ENCODE measurements at regions not wholly inside any gene's neighbourhood (a gene's known extent, or its start where the extent isn't known, plus 50 kb on each side); places are given as distances from the start of the nearest gene placed in this dataset.
"Not testable (repeated sequence)": the region's sequence is repeated elsewhere in the genome, so short reads cannot be mapped to it uniquely, and the experiment has no call there.

DNA sequence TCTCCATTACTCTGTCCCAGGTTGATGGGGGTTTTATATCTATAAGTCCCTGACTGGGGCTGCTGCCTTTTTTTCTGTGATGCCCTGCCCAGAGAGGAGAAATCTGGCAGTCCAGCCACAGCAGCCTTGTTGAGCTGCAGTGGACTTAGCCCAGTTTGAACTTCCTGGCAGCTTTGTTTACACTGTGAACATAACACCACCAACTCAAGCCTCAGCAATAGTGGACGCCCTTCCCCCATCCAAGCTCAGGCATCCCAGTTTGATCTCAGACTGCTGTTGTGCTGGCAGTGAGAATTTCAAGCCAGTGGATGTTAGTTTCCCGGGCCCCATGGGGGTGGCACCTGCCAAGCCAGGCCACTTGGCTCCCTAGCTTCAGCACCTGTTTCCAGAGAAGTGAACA is 298.5 kb upstream of the KDM5D start:
- DNase-seq (ENCODE audit: extremely low read depth, low read depth) = no peak

DNA sequence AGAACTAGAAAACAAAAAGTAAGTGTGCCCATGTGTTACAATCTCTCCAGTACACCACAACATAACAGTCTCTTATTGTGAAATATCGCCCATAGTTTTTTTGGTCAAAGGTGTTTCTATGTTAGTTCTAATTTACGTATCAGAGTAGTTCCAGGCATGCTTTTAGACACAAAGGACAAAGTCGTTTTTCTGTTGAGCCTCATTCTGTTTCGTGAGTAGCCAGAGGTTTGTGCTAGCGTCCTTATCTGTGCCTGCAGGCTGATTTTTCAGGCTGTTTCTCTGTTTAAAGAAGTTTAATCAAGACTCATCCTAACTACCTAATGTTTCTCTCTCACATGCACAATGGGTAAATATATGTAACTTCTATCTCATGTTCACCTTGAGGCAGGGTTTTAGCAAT is 281.1 kb upstream of the KDM5D start:
- DNase-seq (ENCODE audit: extremely low read depth, low read depth) = no peak

DNA sequence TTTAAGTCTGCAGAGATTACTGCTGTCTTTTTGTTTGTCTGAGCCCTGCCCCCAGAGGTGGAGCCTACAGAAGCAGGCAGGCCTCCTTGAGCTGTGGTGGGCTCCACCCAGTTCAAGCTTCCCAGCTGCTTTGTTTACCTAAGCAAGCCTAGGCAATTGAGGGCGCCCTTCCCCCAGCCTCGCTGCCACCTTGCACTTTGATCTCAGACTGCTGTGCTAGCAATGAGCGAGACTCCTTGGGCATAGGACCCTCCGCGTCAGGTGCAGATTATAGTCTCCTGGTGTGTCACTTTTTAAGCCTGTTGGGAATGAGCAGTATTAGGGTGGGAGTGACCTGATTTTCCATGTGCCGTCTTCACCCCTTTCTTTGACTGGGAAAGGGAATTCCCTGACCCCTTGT is 248.9 kb upstream of the KDM5D start:
- DNase-seq (ENCODE audit: extremely low read depth, low read depth) = not testable (repeated sequence)

DNA sequence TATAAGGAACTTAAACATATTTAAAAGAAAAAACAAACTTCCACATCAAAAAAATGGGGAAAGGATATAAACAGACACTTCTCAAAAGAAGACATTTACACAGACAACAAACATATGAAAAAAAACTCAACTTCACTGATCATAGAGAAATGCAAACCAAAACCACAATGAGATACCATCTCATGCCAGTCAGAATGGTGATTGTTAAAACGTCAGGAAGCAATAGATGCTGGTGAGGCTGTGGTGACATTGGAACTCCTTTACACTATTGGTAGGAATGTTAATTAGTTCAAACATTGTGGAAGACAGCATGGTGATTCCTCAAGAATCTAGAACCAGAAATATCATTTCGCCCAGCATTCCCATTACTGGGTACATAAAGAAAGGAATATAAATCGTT is 228.5 kb upstream of the KDM5D start:
- no peak for DNase-seq (ENCODE audit: extremely low read depth, low read depth)

DNA sequence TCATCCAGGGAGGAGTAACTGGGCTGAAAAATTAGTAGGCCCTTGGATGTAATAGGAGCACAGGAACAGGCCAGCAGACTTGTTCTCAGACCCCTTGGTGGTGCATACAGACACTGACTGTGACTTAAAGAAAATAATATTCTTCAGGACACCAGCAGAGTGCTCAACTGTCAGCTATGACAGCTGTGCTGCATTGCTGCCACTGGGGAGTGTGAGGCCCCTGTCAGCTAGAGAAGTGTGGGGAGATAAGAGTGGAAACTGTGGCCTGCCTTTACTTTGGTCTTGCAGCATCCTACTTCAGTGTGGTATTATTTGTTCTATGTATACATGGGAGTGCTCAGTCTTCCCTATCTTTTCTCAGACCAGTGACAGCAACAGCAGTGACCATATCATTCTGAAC is 203.2 kb upstream of the KDM5D start:
- no peak for DNase-seq (ENCODE audit: extremely low read depth, low read depth)

DNA sequence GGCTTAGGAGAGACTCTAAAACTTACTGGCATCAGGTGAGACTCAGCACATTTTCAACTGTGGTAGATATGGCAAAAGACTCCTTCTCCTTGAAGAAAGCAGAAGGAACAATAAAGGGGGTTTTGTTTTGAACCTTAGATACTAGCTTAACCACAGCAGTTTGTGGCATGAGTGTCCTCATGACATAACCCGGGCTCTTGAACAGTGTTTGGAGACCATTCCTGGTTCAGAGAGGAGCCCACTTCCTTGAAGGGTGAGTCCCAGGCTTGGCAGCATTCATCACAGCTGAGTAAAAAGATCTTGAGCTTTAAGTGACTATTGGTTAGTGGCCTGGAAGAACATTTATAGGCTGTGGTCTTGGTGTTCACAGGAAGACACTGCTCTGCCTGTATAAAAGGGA is 154.5 kb upstream of the KDM5D start:
- DNase-seq (ENCODE audit: extremely low read depth, low read depth) = no peak

DNA sequence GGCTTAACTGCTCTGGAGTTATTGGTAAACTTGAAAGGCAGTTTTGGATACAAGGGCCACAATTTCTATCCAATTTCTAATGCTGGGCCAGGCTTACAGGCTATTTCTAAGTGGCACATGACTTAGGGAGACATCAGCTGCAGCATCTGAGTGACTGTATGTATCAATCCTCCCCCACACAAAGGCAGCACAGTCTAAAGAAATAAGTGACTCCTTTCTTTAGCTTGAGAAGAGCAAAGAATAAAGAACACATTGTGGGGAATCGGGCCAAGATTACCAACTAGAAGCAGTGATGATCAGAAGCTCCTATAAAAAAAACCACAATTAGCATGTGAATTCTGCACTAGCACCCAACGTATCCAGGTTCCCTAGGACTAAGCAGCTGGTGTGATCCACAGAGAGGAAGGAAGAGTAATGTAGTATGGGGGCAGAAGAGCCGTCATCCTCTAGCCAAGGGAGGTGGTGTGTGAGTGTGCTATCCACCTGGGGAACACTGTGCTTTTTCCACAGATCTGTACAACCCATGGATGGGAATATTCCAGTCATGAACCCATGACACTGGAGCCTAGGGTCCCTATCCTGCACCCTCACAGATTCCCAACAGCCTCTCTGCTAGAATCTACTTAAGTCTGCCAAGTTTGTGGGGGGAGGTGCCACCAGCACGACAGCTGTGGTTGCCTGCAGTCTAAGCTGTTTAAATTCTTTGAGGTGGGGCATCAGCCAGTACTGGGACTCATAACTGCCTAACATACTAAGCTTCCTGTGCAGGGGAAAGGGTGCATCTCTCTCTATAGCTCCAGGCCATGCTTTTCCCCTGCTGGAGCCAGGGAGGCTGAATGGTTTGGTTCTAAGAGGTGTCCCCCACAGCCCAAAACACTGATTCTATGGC is 147.8 kb upstream of the KDM5D start:
- DNase-seq (ENCODE audit: extremely low read depth, low read depth) = no peak

DNA sequence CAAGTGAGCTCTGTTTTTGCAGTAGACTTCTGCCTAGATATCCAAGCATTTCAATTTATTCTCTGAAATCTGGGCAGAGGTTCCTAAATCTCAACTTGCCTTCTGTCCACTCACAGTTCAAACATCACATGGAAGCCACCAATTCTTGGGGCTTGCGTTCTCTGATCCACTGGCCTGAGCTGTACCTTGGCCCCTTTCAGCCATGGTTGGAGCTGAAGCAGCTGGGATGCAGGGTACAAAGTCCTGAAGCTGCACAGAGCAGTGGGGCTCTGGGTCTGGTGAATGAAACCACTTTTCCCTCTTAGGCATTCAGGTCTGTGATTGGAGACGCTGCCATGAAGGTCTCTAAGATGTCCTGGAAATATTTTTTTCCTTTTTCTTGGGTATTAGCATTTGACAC is 137.6 kb upstream of the KDM5D start:
- DNase-seq (ENCODE audit: extremely low read depth, low read depth) = no peak

DNA sequence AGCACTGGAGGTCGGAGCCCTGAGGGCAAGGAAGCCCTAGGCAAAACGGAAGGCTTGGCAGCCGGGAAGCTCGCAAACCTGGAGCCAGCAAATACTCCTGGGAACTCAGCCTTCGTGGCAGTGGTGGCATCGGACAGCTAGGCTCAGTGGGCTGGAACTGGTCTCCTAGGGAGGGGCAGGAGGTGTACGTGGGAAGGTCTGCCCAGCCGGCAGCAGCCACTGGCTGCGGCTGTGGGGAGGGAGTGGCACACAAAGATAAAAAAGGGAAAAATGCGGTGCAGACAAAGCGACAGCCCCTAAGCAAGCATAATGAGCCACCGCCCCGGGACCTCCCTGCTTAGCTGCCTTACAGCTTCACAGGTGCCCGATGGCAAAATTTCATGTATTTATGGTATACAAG is 125.2 kb upstream of the KDM5D start:
- no peak for DNase-seq (ENCODE audit: extremely low read depth, low read depth)

DNA sequence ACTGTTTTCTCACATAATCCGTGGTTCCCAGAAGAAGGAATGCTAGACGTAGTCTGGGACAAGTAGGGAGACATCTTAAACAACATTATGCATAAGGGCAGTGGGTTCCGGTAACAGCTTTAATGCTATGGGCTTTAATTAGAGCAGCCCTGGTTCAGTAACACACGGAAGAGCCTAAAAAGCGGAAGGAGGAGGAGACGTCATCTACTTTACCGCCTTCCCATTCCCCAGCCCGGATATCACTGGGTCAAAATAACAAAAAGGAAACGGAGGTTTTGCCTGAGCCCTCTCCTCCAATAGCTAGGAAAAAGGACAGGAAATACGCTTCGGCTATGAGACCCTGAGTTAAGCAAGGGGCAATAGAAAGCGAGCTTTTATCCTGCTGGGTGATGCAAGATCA is 124.8 kb upstream of the KDM5D start:
- no peak for DNase-seq (ENCODE audit: extremely low read depth, low read depth)

DNA sequence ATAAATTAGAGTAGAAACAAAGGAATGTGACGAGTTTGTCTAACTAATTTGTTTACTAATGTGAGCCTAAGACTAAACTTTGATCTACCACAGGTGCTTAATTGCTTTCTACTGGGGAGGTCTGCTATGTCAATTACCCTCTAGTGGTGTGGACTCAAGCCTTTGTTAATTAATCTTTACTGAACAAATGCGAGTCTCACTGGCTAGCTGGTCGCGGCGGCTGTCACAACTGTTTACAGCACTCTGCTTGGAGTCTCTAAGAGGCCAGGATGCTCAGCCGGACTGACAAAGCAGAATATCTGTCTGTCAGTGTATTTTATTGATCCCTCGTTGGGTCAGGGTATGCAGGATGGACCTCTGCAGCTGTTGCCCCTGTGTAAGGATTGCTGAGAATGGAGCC is 124.1 kb upstream of the KDM5D start:
- DNase-seq (ENCODE audit: extremely low read depth, low read depth) = no peak

DNA sequence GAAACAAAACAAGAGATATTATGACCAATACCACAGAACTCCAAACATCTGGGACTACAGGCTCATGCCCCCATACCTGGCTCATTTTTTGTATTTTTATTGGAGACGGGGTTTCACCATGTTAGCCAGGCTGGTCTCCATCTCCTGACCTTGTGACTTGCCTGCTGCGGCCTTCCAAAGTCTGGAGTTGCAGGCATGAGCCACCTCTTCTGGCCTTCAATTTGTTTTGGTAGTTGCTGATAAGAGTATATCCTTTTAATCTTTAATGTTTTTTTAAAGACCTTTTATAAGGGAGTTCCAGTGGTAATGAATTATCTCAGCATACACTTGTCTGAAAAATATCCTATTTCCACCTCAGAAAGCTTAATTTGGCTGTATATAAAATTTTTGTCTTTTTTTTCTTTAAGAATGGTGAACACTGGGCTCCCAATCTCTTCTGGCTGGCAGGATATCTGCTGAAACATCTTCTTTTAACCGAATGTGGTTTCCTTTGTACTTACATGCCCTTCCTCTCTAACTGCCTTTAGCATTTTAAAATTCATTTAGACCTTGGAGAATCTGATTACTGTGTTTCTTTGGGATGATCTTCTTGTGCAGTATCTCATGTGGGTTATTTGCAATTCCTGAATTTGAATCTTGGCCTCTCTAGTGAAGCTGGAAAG is 112.1 kb upstream of the KDM5D start:
- no peak for DNase-seq (ENCODE audit: extremely low read depth, low read depth)

DNA sequence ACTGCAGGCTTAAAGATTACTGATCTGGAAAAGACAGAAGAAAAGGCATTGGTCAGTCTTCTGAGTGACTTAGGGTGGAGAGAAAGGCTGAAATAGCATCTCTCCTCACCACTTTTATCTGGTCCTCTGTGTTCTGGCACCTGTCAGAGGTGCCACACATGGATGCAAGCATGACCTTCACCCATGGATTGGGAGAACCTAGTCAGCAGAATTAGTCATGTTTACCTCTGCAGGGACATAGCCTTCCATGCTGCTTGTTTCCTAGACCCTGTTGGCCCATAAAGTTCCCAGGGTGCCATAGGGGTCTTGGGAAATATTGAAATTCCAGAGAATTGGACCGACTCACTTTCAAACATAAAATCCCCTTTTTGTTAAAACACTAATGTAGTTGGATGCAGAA is 98.4 kb upstream of the KDM5D start:
- no peak for DNase-seq (ENCODE audit: extremely low read depth, low read depth)

DNA sequence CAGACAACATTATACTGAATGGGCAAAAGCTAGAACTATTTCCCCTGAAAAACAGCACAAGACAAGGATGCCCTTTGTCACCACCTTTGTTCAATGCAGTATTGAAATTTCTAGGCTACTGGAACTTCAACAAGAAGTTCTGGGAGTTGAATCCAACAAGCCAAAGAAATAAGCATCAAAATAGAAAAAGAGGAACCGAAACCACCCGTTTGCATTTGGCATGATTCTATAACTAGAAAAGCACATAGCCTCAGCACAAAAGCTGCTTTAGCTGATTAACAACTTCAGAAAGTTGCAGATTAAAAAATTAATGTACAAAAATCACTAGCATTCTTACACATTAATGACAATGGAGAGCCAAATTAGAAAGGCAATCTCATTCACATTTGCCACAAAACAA is 79.6 kb upstream of the KDM5D start:
- DNase-seq (ENCODE audit: extremely low read depth, low read depth) = no peak

DNA sequence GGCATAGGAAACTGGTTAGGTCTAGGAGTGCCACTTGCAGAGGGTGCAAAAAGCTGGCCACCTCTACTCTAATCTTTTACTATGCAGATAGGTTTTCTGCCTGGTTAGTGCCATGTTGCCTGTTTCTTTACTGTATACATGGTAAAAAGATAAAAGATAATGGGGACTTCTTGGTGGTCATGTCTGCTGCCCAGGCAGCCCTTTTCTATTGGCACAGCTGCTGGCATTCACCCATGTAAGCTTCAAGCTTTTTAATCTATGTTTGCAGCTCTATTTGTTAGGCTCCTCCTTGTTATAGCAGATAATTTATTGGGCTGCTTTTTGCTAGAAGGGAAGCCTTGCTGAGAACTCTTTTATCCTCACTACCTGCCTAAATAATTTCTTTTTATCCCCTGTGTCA is 74.0 kb upstream of the KDM5D start:
- no peak for DNase-seq (ENCODE audit: extremely low read depth, low read depth)

DNA sequence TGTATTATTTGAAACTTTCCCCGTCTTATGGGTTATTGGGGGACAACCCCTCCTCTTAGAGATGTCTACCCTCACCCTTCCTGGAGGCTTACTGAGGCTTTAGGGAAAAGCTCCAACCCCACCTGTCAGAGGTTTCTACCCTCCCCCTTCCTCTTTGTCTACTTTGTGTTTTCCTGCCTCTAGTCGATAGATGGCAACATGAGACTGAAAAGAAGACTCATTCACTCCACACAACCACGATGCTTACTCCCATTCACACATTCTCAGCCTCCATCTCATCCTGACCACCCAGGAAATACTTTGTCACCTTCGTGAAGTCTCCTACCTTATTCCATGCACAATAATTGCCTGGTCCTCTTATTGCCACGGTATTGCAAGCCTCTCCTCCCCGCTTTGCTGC is 72.4 kb upstream of the KDM5D start:
- DNase-seq (ENCODE audit: extremely low read depth, low read depth) = peak; percentile 6

DNA sequence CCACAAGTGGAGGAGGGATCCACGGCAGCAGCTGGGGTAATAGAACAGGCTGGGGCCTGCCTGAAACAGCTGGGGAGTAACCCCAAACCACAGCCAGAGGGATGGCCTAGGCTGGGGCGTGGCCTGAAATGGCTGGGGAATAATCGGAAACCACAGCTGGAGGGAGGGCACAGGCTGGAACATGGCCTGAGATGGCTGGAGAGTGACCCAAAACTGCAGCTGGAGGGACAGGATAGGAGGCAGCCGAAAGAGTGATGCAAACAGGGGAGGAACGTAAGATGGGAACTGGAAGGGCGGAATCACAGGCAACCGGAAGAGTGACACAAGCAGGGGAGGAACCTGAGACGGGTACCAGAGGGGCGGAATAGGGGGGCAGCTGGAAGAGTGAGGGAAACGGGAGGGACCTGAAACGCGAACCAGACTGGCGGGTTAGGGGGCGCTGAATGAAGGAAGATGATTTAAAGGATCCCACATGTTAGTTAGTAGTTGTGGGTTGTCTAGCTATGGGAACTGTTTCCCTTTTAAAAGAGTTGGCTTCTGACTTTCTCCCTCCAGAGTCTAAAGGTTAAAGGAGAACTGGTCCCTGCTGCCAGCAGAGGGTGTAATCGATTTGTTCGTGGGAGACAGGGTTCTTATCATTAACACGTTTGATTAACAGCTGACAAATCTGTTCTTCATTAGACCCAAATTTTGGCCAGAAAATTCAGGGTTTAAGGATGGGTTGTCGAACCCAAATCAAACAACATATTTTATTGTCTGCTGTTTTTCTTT is 71.7 kb upstream of the KDM5D start:
- DNase-seq (ENCODE audit: extremely low read depth, low read depth) = no peak
